SJCRH30 (cell line): ENCODE measurements at regions not wholly inside any gene's neighbourhood (a gene's known extent, or its start where the extent isn't known, plus 50 kb on each side); places are given as distances from the start of the nearest gene placed in this dataset.

Experiments
- DNase-seq, 2 experiments: peaks; one replicate each; pipeline ENCODE4 v3.0.0-alpha.2; 2015 to 2020
- H3K27ac ChIP-seq: fragments of 250-450 bp; sonication (Bioruptor Pico); 2 replicates; pipeline ENCODE4 v1.5.1; 2020; ENCODE audit warnings: mild to moderate bottlenecking, moderate library complexity
- H3K27me3 ChIP-seq: fragments of 250-450 bp; sonication (Bioruptor Pico); 2 replicates; pipeline ENCODE4 v1.5.1; 2020; ENCODE audit warnings: mild to moderate bottlenecking, moderate library complexity
- H3K36me3 ChIP-seq: fragments of 250-450 bp; sonication (Bioruptor Pico); 2 replicates; pipeline ENCODE4 v1.5.1; 2020; ENCODE audit warnings: mild to moderate bottlenecking, moderate library complexity
- H3K4me1 ChIP-seq: fragments of 250-450 bp; sonication (Bioruptor Pico); 2 replicates; pipeline ENCODE4 v1.5.1; 2020; ENCODE audit warnings: mild to moderate bottlenecking, moderate library complexity
- H3K4me3 ChIP-seq: fragments of 250-450 bp; sonication (Bioruptor Pico); 2 replicates; pipeline ENCODE4 v1.5.1; 2020; ENCODE audit warnings: mild to moderate bottlenecking, moderate library complexity
- H3K9me3 ChIP-seq: fragments of 250-450 bp; sonication (Bioruptor Pico); replicated peaks from 2 replicates; pipeline ENCODE4 v1.5.1; 2020; ENCODE audit warnings: mild to moderate bottlenecking, moderate library complexity

DNA sequence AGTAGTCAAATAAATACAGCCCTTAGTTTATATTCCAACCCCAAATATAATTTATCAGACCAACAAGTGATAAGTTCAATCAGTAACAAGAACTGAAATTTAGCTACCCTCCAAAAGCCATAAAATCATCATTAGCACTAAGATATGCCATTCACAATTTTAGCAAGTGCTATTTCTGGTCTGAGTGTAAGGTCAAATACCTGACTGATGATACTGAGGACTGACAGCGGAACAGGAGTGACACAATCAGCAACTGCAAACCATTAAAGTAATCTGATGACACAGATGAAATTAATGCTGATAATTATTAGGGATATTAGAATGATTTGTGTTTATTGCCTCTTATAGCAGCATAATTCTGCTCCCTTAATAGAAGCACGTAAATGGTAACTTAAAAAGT is 152.7 kb upstream of the SPHKAP start:
- H3K27ac ChIP-seq: no peak overlapping the region
- H3K36me3 ChIP-seq: no peaks in the 10 kb centered on the region
- DNase-seq: no peak
- no peaks in the 10 kb centered on the region for H3K27me3 ChIP-seq
- no peaks in the 10 kb centered on the region for H3K9me3 ChIP-seq
- H3K4me1 ChIP-seq: no peaks in the 10 kb centered on the region
- no peak overlapping the region for H3K4me3 ChIP-seq

DNA sequence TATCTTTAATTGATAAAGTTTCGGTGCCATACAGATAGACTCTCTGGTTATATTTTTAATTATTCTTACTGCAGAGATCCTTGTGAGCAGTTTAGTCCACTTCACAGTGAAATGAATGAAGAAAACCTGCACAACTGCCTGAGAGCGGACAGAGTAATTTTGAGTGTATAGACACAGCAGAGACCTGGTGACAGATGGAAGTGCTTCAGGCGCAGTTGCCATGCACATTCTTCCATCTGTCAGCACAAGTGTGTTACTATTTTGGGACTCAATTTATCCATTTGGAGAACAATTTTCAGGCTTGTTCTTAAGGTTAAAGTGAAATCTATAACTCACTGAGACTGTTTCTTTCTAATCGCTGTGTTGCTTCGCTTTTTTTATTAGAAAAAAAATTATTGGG is 147.8 kb upstream of the SPHKAP start:
- no peak overlapping the region for H3K27ac ChIP-seq
- peak; percentile 11 to 45 for DNase-seq
- H3K4me1 ChIP-seq: no peaks in the 10 kb centered on the region
- no peaks in the 10 kb centered on the region for H3K36me3 ChIP-seq
- H3K27me3 ChIP-seq: no peaks in the 10 kb centered on the region
- no peak overlapping the region for H3K4me3 ChIP-seq
- H3K9me3 ChIP-seq: no peaks in the 10 kb centered on the region

DNA sequence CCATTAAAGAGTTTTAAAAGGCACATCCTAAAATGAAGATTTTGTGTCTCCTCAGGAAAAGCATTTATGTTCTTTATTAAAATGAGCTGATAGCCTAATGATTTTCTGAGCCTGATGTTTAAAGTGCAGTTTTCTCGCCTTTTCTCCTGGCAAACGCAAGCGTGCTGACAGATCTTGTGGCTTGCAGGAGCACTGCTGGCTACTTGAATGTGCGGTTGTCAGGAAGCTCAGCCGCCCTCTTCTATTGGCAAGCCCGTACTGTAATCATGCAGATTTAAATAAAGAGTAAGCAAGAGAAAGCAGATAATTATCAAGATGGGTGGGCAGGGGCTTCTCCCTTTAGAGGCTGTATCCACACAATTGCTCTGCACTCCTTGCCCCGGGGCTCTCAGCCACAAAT is 139.5 kb upstream of the SPHKAP start:
- Histone ChIP-seq H3K4me3 (no peak overlapping the region), H3K4me1 (0 out of 2 replicates have a peak, but pooled peaks cover 4% of the 10 kb centered on the region), H3K27ac (no peak overlapping the region), H3K27me3 (no peaks in the 10 kb centered on the region), H3K36me3 (no peaks in the 10 kb centered on the region), H3K9me3 (no peaks in the 10 kb centered on the region)
- DNase-seq: no peak

GRCh38 chr2:228318218-228318617 is 136.7 kb upstream of the SPHKAP start:
- H3K27me3 ChIP-seq: no peaks in the 10 kb centered on the region
- 0 out of 2 replicates have a peak, but pooled peaks cover 4% of the 10 kb centered on the region for H3K4me1 ChIP-seq
- no peak overlapping the region for H3K4me3 ChIP-seq
- H3K9me3 ChIP-seq: no peaks in the 10 kb centered on the region
- H3K36me3 ChIP-seq: no peaks in the 10 kb centered on the region
- DNase-seq: peak; percentile 41 to 71
- no peak overlapping the region for H3K27ac ChIP-seq

GRCh38 chr2:228312172-228312571 is 130.7 kb upstream of the SPHKAP start:
- Histone ChIP-seq H3K36me3 (no peaks in the 10 kb centered on the region), H3K27ac (no peak overlapping the region), H3K4me3 (no peak overlapping the region), H3K4me1 (no peaks in the 10 kb centered on the region), H3K27me3 (peaks cover 5% of the 10 kb centered on the region; the same call in 1 of the 2 replicates), H3K9me3 (no peaks in the 10 kb centered on the region)
- no peak for DNase-seq

GRCh38 chr2:228303960-228304359 is 122.5 kb upstream of the SPHKAP start:
- Histone ChIP-seq H3K36me3 (no peaks in the 10 kb centered on the region), H3K4me3 (no peak overlapping the region), H3K9me3 (no peaks in the 10 kb centered on the region), H3K27me3 (0 out of 2 replicates have a peak, but pooled peaks cover 4% of the 10 kb centered on the region), H3K27ac (no peak overlapping the region), H3K4me1 (no peaks in the 10 kb centered on the region)
- DNase-seq: no peak

GRCh38 chr2:228283491-228284171 is 102.1 kb upstream of the SPHKAP start:
- H3K4me1 ChIP-seq: no peaks in the 10 kb centered on the region
- H3K4me3 ChIP-seq: no peak overlapping the region
- H3K27ac ChIP-seq: no peak overlapping the region
- no peaks in the 10 kb centered on the region for H3K9me3 ChIP-seq
- no peak for DNase-seq
- no peaks in the 10 kb centered on the region for H3K36me3 ChIP-seq
- no peaks in the 10 kb centered on the region for H3K27me3 ChIP-seq

DNA sequence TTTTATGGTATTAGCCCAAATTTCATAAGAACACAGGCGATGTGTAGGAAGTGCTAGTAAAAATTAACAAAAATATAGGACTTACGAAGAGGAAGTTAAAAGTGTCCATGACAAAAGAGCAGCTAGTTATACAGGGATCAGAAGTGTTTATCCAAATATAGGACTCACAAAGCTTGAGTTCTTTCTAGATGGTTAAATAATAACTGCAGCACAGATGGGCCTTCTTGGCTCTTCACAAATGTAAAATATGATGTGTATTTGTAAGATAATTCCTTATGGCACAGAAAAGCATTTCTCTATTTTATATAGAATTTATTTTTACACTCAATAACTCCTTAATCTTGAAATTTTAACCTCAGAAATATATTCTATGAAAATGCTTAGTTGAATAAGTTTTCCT is 100.9 kb upstream of the SPHKAP start:
- H3K27ac ChIP-seq: no peak overlapping the region

DNA sequence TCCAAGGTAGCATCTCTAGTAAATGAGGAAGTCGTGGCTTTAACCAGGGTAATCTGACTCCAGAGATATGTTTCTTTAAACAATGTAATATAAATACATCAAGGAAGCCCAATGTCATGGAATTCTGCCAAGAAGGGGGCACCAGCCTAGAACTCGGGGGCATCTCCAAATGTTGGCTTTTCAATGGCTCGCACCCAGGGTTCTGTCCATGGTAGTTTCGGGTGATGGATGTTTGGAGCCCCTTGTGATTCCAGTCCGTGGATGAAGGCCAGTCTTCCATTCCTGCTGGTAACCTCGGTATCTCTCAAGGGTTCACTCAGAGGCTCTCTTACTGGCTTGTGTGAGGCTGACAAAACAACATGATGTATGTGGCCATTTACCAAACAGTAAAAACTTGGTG is 91.7 kb upstream of the SPHKAP start:
- Histone ChIP-seq H3K4me1 (no peaks in the 10 kb centered on the region), H3K27ac (no peak overlapping the region), H3K4me3 (no peak overlapping the region), H3K36me3 (no peaks in the 10 kb centered on the region), H3K27me3 (no peaks in the 10 kb centered on the region; the same call in 1 of the 2 replicates), H3K9me3 (no peaks in the 10 kb centered on the region)
- peak in 1 of 2 experiments; percentile 6 for DNase-seq

More for the DNA sequence above, 100.9 kb upstream of the SPHKAP start:
- Histone ChIP-seq H3K36me3 (no peaks in the 10 kb centered on the region), H3K9me3 (no peaks in the 10 kb centered on the region), H3K4me1 (no peaks in the 10 kb centered on the region), H3K27me3 (no peaks in the 10 kb centered on the region), H3K4me3 (no peak overlapping the region)
- no peak for DNase-seq

GRCh38 chr2:228269351-228269750 is 87.9 kb upstream of the SPHKAP start:
- no peak overlapping the region for H3K27ac ChIP-seq
- H3K4me1 ChIP-seq: no peaks in the 10 kb centered on the region
- DNase-seq: no peak
- no peaks in the 10 kb centered on the region; the same call in 1 of the 2 replicates for H3K27me3 ChIP-seq
- H3K9me3 ChIP-seq: no peaks in the 10 kb centered on the region
- H3K4me3 ChIP-seq: no peak overlapping the region
- H3K36me3 ChIP-seq: no peaks in the 10 kb centered on the region

DNA sequence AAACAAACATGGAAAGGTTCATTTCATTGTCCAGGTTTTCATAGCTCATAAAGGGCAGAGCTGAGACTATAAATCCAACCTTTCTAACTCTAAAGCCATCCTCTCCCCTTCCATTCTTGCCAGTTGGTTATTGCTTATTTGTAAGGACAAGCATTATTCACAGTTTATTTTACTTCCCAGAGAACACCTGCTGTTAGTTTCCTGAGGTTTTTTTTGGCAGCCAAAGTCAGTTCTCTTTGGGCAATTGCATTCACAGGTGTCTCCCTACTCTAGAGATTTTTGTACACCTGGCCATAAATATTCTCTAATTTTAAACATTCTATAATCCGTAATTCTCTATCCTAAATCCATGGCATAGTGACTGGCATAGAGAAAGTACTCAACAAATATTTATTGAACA is 87.3 kb upstream of the SPHKAP start:
- H3K4me3 ChIP-seq: no peak overlapping the region
- no peak overlapping the region for H3K27ac ChIP-seq
- no peaks in the 10 kb centered on the region for H3K36me3 ChIP-seq
- H3K27me3 ChIP-seq: no peaks in the 10 kb centered on the region; the same call in 1 of the 2 replicates
- H3K4me1 ChIP-seq: no peaks in the 10 kb centered on the region
- H3K9me3 ChIP-seq: no peaks in the 10 kb centered on the region
- peak in 1 of 2 experiments; percentile 15 for DNase-seq

- no peak overlapping the region for H3K4me3 ChIP-seq
- DNase-seq: no peak
- H3K4me1 ChIP-seq: no peaks in the 10 kb centered on the region
- no peaks in the 10 kb centered on the region for H3K36me3 ChIP-seq
- no peaks in the 10 kb centered on the region for H3K9me3 ChIP-seq
- no peaks in the 10 kb centered on the region; the same call in 1 of the 2 replicates for H3K27me3 ChIP-seq
- H3K27ac ChIP-seq: no peak overlapping the region
Observed at GRCh38 chr2:228268301-228268700, 86.8 kb upstream of the SPHKAP start.

DNA sequence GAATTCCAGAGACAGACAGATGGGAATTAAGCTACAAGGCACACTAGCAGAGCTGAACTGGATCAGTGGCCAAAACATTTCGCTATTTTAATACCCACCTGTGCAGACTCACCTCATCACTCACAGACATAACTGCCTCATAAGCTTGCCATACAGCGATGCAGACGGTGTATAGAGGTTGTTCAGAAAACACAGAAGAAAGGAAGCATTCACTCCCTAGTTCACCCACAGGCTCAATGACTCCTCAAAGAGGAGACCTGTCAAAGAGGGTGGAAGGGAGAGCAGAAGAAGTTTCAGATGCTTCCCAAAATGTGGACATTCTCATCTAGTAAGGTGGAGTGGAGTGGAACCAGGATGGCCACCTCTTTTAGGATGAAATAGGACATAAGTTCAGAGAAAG is 81.7 kb upstream of the SPHKAP start:
- no peak overlapping the region for H3K4me3 ChIP-seq
- DNase-seq: no peak
- H3K9me3 ChIP-seq: no peaks in the 10 kb centered on the region
- no peaks in the 10 kb centered on the region for H3K36me3 ChIP-seq
- H3K27me3 ChIP-seq: no peaks in the 10 kb centered on the region
- no peak overlapping the region for H3K27ac ChIP-seq
- H3K4me1 ChIP-seq: no peaks in the 10 kb centered on the region

- Histone ChIP-seq H3K36me3 (no peaks in the 10 kb centered on the region), H3K27ac (no peak overlapping the region), H3K27me3 (no peaks in the 10 kb centered on the region), H3K9me3 (no peaks in the 10 kb centered on the region), H3K4me1 (no peaks in the 10 kb centered on the region), H3K4me3 (no peak overlapping the region)
- DNase-seq: no peak
Observed at GRCh38 chr2:228261546-228261945, 80.1 kb upstream of the SPHKAP start.

DNA sequence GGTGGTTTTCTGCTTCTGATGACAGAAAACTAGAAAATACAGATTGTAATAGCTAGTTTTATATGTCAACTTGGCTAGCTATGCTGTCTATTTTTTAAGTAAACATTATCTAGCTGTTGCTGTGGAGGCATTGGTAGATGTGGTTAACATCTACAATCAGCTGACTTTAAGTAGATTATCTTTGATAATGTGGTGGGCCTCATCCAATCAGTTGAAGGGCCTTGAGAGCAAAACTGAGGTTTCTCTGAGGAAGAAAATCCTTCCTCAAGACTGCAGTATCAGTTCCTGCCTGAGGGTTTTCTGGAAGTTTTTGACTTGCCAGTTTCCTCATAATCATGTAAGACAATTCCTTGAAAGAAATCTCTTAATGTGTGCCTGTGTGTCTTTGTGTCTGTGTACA is 75.9 kb upstream of the SPHKAP start:
- 0 out of 2 replicates have a peak, but pooled peaks cover 4% of the 10 kb centered on the region for H3K4me1 ChIP-seq
- H3K27ac ChIP-seq: no peak overlapping the region
- no peak for DNase-seq
- H3K36me3 ChIP-seq: no peaks in the 10 kb centered on the region
- H3K27me3 ChIP-seq: no peaks in the 10 kb centered on the region
- H3K4me3 ChIP-seq: no peak overlapping the region
- no peaks in the 10 kb centered on the region for H3K9me3 ChIP-seq

GRCh38 chr2:228253752-228254151 is 72.3 kb upstream of the SPHKAP start:
- Histone ChIP-seq H3K4me3 (no peak overlapping the region), H3K27ac (no peak overlapping the region), H3K4me1 (0 out of 2 replicates have a peak, but pooled peaks cover 4% of the 10 kb centered on the region), H3K27me3 (no peaks in the 10 kb centered on the region), H3K9me3 (no peaks in the 10 kb centered on the region), H3K36me3 (no peaks in the 10 kb centered on the region)
- DNase-seq: peak; percentile 19 to 51
